Endothelial cell of umbilical vein (primary cell): ENCODE measurements at regions not wholly inside any gene's neighbourhood (a gene's known extent, or its start where the extent isn't known, plus 50 kb on each side); places are given as distances from the start of the nearest gene placed in this dataset.
A peak's percentile ranks its signal among the peaks of the same experiment; 100 is the strongest.

Experiments
- BruUV-seq: library from RNA; stranded (reverse); fragments of 400-500 nt; replicated peaks from 2 replicates; lab custom pipeline; 2021; lab: Mats Ljungman, UMichigan
- CTCF ChIA-PET: fragments of 300-600, 350-600 bp; sonication (Branson Sonifier 250); formaldehyde crosslinking; loops from one replicate; lab custom pipeline; 2021; ENCODE audit warnings: antibody characterized with exemption, inconsistent platforms; lab: Charles Lee
- POLR2A ChIA-PET: fragments of 300-600, 350-600 bp; sonication (Branson Sonifier 250); formaldehyde crosslinking; loops from one replicate; lab custom pipeline; 2021; ENCODE audit warnings: antibody characterized with exemption, inconsistent platforms; lab: Charles Lee
- DNase-seq: peaks from one replicate; pipeline ENCODE4 v3.0.0-alpha.2; 2011; ENCODE audit warnings: low read depth, low spot score
- FAIRE-seq: peaks from 2 replicates; lab custom pipeline; 2011; peaks lifted over from hg19 to GRCh38; lab: Jason Lieb, UNC
- H2AFZ ChIP-seq: 2 replicates; pipeline ENCODE4 v1.6.0; 2012; ENCODE audit warnings: low read depth, low read length, control low read depth, inconsistent platforms
- H3K27ac ChIP-seq: 2 replicates; pipeline ENCODE4 v1.5.1; 2011; ENCODE audit warnings: low read depth, mild to moderate bottlenecking, control low read depth, low read length, moderate library complexity; ENCODE audit not compliant: insufficient read depth
- H3K27me3 ChIP-seq, 2 experiments: 2 replicates each; pipeline versions ENCODE4 v1.6.0 to v1.6.1; 2011; ENCODE audit warnings: low read length in 2 of 2, mixed read lengths in 1 of 2; ENCODE audit not compliant: control insufficient read depth in 2 of 2, insufficient read depth in 2 of 2
- H3K36me3 ChIP-seq, 2 experiments: 2 replicates in 1 of 2; 3 replicates in 1 of 2; pipeline ENCODE4 v1.5.1; 2011; ENCODE audit warnings: low read length in 2 of 2, mild to moderate bottlenecking in 1 of 2, moderate library complexity in 1 of 2; ENCODE audit not compliant: control insufficient read depth in 2 of 2, insufficient read depth in 2 of 2; ENCODE audit errors: extremely low read depth in 1 of 2
- H3K4me1 ChIP-seq: 3 replicates; pipeline ENCODE4 v1.5.1; 2011; ENCODE audit warnings: mild to moderate bottlenecking, low read length; ENCODE audit not compliant: control insufficient read depth, insufficient read depth; ENCODE audit errors: extremely low read depth
- H3K4me2 ChIP-seq: 2 replicates; pipeline ENCODE4 v1.6.1; 2011; ENCODE audit warnings: low read length, control low read depth, mixed read lengths; ENCODE audit not compliant: insufficient read depth
- H3K4me3 ChIP-seq, 3 experiments: fragments of 200-600 bp in 1 of 3; sonication (generic), shearing (Covaris generic) in 1 of 3; replicated peaks in 1 of 3; 2 replicates each; pipeline ENCODE4 v1.5.1; 2011 to 2016; ENCODE audit warnings: control low read depth in 3 of 3, low read length in 3 of 3, mild to moderate bottlenecking in 2 of 3, inconsistent platforms in 1 of 3, low read depth in 1 of 3, moderate library complexity in 1 of 3; ENCODE audit not compliant: insufficient read depth in 1 of 3
- H3K79me2 ChIP-seq: 2 replicates; pipeline ENCODE4 v1.6.0; 2012; ENCODE audit warnings: low read length, inconsistent platforms; ENCODE audit not compliant: control insufficient read depth, insufficient read depth
- H3K9ac ChIP-seq: replicated peaks from 2 replicates; pipeline ENCODE3; 2011; ENCODE audit warnings: low read length, control low read depth; ENCODE audit not compliant: insufficient read depth; ENCODE audit errors: extremely low read depth
- H3K9me1 ChIP-seq: replicated peaks from 3 replicates; pipeline ENCODE4 v1.6.0; 2011; ENCODE audit warnings: mild to moderate bottlenecking, low read length; ENCODE audit not compliant: control insufficient read depth, insufficient read depth; ENCODE audit errors: extremely low read depth
- H3K9me3 ChIP-seq: replicated peaks from 2 replicates; pipeline ENCODE4 v1.5.1; 2012; ENCODE audit warnings: low read length, inconsistent platforms; ENCODE audit not compliant: control insufficient read depth, insufficient read depth
- H4K20me1 ChIP-seq: replicated peaks from 2 replicates; pipeline ENCODE3; 2011; ENCODE audit warnings: mild to moderate bottlenecking, low read length; ENCODE audit not compliant: control insufficient read depth, insufficient read depth; ENCODE audit errors: extremely low read depth
- FOS ChIP-seq: IDR thresholded peaks from 2 replicates; pipeline ENCODE4 v1.6.1; 2011; ENCODE audit warnings: mild to moderate bottlenecking, low read length, moderate library complexity, borderline replicate concordance; ENCODE audit not compliant: insufficient read depth
- GATA2 ChIP-seq: IDR thresholded peaks from 2 replicates; pipeline ENCODE4 v1.7.0; 2011; ENCODE audit warnings: low read depth, mild to moderate bottlenecking, moderate library complexity, mixed read lengths, low read length; ENCODE audit not compliant: insufficient read length, insufficient read depth
- JUN ChIP-seq: IDR thresholded peaks from 2 replicates; pipeline ENCODE4 v1.6.1; 2011; ENCODE audit warnings: borderline replicate concordance, low read depth; ENCODE audit not compliant: insufficient read length, insufficient read depth
- POLR2A ChIP-seq: IDR thresholded peaks from 2 replicates; pipeline ENCODE4 v1.6.1; 2012; ENCODE audit warnings: low read depth, mild to moderate bottlenecking, control low read depth, low read length
- POLR2AphosphoS5 ChIP-seq: IDR thresholded peaks from 2 replicates; pipeline ENCODE4 v1.6.1; 2012; ENCODE audit warnings: low read depth, mild to moderate bottlenecking, control low read depth, low read length, moderate library complexity; ENCODE audit not compliant: insufficient read depth
- dilution Hi-C: fragments of 300-500 bp; cut with MboI; formaldehyde crosslinking; loops from one replicate; pipeline ENCODE4 v1.15.0; 2019; ENCODE audit warnings: low sequenced_read_pairs; ENCODE audit not compliant: extremely low pct_ligation_motif_present
- intact Hi-C: fragments of 100-400 bp; cut with micrococcal nuclease; formaldehyde crosslinking; loops from one replicate; pipeline ENCODE4 v1.10.0; 2022
- TF ChIP-seq, protein P1 (sequence below), 2 donors: IDR thresholded peaks; 1 replicate in 1 of 2; 2 replicates in 1 of 2; pipeline ENCODE4 v1.5.1; 2011; ENCODE audit warnings: low read length in 2 of 2, mild to moderate bottlenecking in 2 of 2, moderate library complexity in 2 of 2, control low read depth in 1 of 2, inconsistent platforms in 1 of 2, low read depth in 1 of 2; ENCODE audit not compliant: insufficient read depth in 1 of 2; ENCODE audit errors: extremely low read depth in 1 of 2
- TF ChIP-seq, protein P2 (sequence below): IDR thresholded peaks from 2 replicates; pipeline ENCODE4 v1.6.1; 2011; ENCODE audit not compliant: insufficient read depth, insufficient read length

DNA sequence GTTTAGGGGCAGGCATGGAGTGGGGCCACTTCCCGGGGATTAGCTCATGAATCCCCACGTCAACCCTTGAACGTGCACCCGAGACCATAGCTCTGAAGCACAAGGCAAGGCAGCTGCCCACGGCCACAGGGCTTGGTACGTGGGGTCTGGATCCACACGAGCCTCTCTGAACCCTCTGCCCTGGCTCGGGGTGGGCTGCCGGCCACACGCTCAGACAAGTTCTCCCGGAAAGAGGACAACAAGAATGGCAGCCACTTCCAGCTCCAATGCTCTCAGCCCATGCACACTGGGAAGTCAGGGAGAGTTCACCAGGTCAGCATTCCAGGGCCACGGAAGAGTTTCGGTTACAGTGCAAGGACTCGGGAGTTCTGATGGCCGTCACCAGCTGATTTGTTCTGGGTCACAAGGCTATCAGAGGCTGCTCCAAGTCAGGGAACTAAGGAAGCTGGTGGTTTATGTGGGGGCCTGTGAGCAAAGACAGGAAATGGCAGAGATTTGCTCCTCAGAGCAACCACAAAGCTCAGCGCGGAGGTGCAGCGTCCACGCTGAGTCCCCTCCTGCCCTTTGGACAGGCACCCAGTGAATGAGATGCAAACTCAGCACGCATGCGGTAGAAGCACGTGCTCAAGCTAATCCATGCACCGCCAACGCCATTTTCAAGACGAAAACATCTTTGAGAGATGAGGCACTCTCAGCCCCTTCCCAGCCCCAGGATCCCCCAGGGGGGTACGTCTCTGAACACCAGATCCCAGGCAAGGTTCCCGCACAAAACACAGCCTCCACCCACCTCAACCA lies 356.4 kb downstream of the FOXL1 start:
- no peak for TF ChIP-seq FOS
- TF ChIP-seq, protein P1, sequence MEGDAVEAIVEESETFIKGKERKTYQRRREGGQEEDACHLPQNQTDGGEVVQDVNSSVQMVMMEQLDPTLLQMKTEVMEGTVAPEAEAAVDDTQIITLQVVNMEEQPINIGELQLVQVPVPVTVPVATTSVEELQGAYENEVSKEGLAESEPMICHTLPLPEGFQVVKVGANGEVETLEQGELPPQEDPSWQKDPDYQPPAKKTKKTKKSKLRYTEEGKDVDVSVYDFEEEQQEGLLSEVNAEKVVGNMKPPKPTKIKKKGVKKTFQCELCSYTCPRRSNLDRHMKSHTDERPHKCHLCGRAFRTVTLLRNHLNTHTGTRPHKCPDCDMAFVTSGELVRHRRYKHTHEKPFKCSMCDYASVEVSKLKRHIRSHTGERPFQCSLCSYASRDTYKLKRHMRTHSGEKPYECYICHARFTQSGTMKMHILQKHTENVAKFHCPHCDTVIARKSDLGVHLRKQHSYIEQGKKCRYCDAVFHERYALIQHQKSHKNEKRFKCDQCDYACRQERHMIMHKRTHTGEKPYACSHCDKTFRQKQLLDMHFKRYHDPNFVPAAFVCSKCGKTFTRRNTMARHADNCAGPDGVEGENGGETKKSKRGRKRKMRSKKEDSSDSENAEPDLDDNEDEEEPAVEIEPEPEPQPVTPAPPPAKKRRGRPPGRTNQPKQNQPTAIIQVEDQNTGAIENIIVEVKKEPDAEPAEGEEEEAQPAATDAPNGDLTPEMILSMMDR (IDR thresholded peaks at IDR 0.05; ENCODE audit: extremely low read depth in 1 of 2, insufficient read depth in 1 of 2, low read depth in 1 of 2, low read length in 2 of 2), result no peak
- TF ChIP-seq JUN, result no peak
- TF ChIP-seq POLR2A, result no peak
- TF ChIP-seq, protein P2, sequence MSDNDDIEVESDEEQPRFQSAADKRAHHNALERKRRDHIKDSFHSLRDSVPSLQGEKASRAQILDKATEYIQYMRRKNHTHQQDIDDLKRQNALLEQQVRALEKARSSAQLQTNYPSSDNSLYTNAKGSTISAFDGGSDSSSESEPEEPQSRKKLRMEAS, result peak; percentile 63
- peak; percentile 54 for TF ChIP-seq POLR2AphosphoS5
- TF ChIP-seq GATA2, result peak; percentile 72
- H3K4me3 ChIP-seq, result no peak overlapping the region
- peak overlapping the region; percentile 6 for H3K4me2 ChIP-seq
- DNase-seq (peak; percentile 26), FAIRE-seq (peak; percentile 91)
- peaks cover 32% of the 10 kb centered on the region for H3K4me1 ChIP-seq
- H3K9me3 ChIP-seq, result no peaks in the 10 kb centered on the region
- no peaks in the 10 kb centered on the region for H3K27me3 ChIP-seq
- peak overlapping the region; percentile 73 for H2AFZ ChIP-seq
- ChIA-PET POLR2A (interaction anchor here (0.6 kb wide), 1 partner anchor 13 kb away, joined by 3 read pairs; no protein-coding TSS in a partner anchor), CTCF (interaction anchor here (1.1 to 1.5 kb wide), 5 partner anchors 11 to 128 kb away, joined by 3 to 7 read pairs (median 4); no protein-coding TSS in a partner anchor)
- no peak overlapping the region for H3K27ac ChIP-seq
- dilution Hi-C loops, result no loop called here
- H3K9me1 ChIP-seq, result no peaks in the 10 kb centered on the region
- no peaks in the 10 kb centered on the region for H3K36me3 ChIP-seq
- no peak overlapping the region for H3K9ac ChIP-seq
- no peaks in the 10 kb centered on the region for H3K79me2 ChIP-seq
- intact Hi-C loops, result loop anchor here (5.0 kb wide), 1 partner anchor 453 kb away; no protein-coding TSS in a partner anchor
- H4K20me1 ChIP-seq, result no peaks in the 10 kb centered on the region
- BruUV-seq, result no TSS peak
